ENCODE measurements at regions not wholly inside any gene's neighbourhood (a gene's known extent, or its start where the extent isn't known, plus 50 kb on each side); places are given as distances from the start of the nearest gene placed in this dataset.

DNA sequence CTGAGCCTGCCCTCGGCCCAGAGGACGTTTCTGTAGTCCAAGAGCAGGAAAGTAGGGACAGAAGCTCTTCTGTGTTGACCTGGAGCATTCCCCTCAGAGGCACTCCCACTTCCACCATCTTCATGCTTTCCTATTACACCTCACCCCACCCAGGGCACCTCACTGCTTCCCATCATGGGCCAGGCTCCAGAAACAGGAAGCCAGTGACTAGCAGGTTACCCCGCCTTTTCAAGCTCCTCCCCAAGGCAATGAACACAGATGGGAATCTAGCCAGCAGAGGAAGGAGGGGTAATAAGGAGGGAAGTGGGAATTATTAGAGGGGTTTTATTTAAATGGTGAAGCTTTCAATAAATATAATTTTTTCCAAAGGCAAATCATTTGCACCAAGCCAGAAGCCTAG, 308.8 kb upstream of the MGAT5 start:
- Histone ChIP-seq H3K4me1 (ENCODE audit: insufficient read depth, low read length) (no peaks in the 10 kb centered on the region), H3K9me3 (ENCODE audit: control insufficient read depth, low read depth, low read length) (no peaks in the 10 kb centered on the region), H2BK20ac (ENCODE audit: low read depth, low read length, poor library complexity, severe bottlenecking) (no peak overlapping the region), H2BK120ac (ENCODE audit: low read depth, low read length, poor library complexity, severe bottlenecking) (no peak overlapping the region), H3K27ac (ENCODE audit: insufficient read length, low read depth, low read length) (no peak overlapping the region), H2AK5ac (ENCODE audit: insufficient read length, low read length) (no peak overlapping the region), H2BK5ac (ENCODE audit: insufficient read length, low read length) (no peak overlapping the region), H4K8ac (replicated peaks; ENCODE audit: insufficient read length, low read depth, low read length) (no peak overlapping the region), H3K79me1 (ENCODE audit: insufficient read depth, low read depth, low read length, poor library complexity, severe bottlenecking) (no peaks in the 10 kb centered on the region), H3K4ac (ENCODE audit: low read depth, low read length) (no peak overlapping the region), H3T11ph (ENCODE audit: low read length) (no peak overlapping the region), H3K9ac (ENCODE audit: extremely low read depth, insufficient read length, low read length) (no peak overlapping the region), H4K20me1 (ENCODE audit: control insufficient read depth, insufficient read depth, insufficient read length) (no peaks in the 10 kb centered on the region), H4K5ac (ENCODE audit: insufficient read length, low read depth, low read length) (no peak overlapping the region), H3K23ac (ENCODE audit: insufficient read length, low read depth, low read length) (no peak overlapping the region), H3K56ac (ENCODE audit: insufficient read length, low read depth, low read length) (no peak overlapping the region), H3K14ac (ENCODE audit: insufficient read depth, low read length) (no peak overlapping the region), H2BK12ac (ENCODE audit: insufficient read length, low read depth, low read length) (no peak overlapping the region), H2BK15ac (ENCODE audit: low read depth, low read length) (no peak overlapping the region), H3K4me2 (ENCODE audit: insufficient read depth, insufficient read length, low read length) (no peak overlapping the region), H2AFZ (ENCODE audit: low read length) (no peak overlapping the region), H3K79me2 (ENCODE audit: insufficient read depth, low read length) (no peaks in the 10 kb centered on the region), H3K18ac (ENCODE audit: insufficient read length, low read depth, low read length) (no peak overlapping the region), H3K23me2 (ENCODE audit: insufficient read length, low read depth, low read length, poor library complexity, severe bottlenecking) (no peaks in the 10 kb centered on the region), H4K91ac (ENCODE audit: insufficient read length, low read depth, low read length) (no peak overlapping the region), H3K27me3 (ENCODE audit: insufficient read depth, low read length) (no peaks in the 10 kb centered on the region)
- no peaks in the 10 kb centered on the region for H3K36me3 Mint-ChIP-seq (ENCODE audit: insufficient read depth in 1 of 3, low read depth in 3 of 3)
- H3K27me3 Mint-ChIP-seq (ENCODE audit: low read depth): no peaks in the 10 kb centered on the region
- H3K4me3 Mint-ChIP-seq: no peak overlapping the region
- WGBS (ENCODE audit: extremely low coverage, insufficient read length, low lambda C conversion rate): no CpG with 5 or more reads among the region's 3 CpGs
- H3K4me1 Mint-ChIP-seq: peaks cover 3 to 8% of the 10 kb centered on the region in 2 experiments
- TF ChIP-seq, protein P1, sequence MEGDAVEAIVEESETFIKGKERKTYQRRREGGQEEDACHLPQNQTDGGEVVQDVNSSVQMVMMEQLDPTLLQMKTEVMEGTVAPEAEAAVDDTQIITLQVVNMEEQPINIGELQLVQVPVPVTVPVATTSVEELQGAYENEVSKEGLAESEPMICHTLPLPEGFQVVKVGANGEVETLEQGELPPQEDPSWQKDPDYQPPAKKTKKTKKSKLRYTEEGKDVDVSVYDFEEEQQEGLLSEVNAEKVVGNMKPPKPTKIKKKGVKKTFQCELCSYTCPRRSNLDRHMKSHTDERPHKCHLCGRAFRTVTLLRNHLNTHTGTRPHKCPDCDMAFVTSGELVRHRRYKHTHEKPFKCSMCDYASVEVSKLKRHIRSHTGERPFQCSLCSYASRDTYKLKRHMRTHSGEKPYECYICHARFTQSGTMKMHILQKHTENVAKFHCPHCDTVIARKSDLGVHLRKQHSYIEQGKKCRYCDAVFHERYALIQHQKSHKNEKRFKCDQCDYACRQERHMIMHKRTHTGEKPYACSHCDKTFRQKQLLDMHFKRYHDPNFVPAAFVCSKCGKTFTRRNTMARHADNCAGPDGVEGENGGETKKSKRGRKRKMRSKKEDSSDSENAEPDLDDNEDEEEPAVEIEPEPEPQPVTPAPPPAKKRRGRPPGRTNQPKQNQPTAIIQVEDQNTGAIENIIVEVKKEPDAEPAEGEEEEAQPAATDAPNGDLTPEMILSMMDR (conservative IDR thresholded peaks at IDR 0.05): no peak
- H3K27ac Mint-ChIP-seq: no peak overlapping the region; a peak in 2 of 7 replicates
- DNase-seq: no peak
- no peaks in the 10 kb centered on the region; a peak in 1 of 5 replicates for H3K9me3 Mint-ChIP-seq
